BJ (cell line): ENCODE measurements at regions not wholly inside any gene's neighbourhood (a gene's known extent, or its start where the extent isn't known, plus 50 kb on each side); places are given as distances from the start of the nearest gene placed in this dataset.

Experiments used
- CTCF ChIA-PET: fragments of 350-600 bp; formaldehyde crosslinking; extraction: SDS; loops from one replicate; lab custom pipeline; 2021; ENCODE audit warnings: antibody characterized with exemption, inconsistent platforms; lab: Yijun Ruan, JAX
- POLR2A ChIA-PET: fragments of 300-600 bp; sonication (Branson Sonifier 250); formaldehyde crosslinking; extraction: SDS; loops from one replicate; lab custom pipeline; 2021; ENCODE audit warnings: antibody characterized with exemption; lab: Charles Lee
- DNase-seq: peaks from one replicate; pipeline ENCODE4 v3.0.0-alpha.2; 2011; ENCODE audit warnings: low read depth
- H3K27me3 ChIP-seq: 2 replicates; pipeline ENCODE4 v1.6.0; 2011; ENCODE audit warnings: low read length; ENCODE audit not compliant: control insufficient read depth, insufficient read depth
- H3K36me3 ChIP-seq: 2 replicates; pipeline ENCODE4 v1.5.1; 2011; ENCODE audit warnings: low read length; ENCODE audit not compliant: control insufficient read depth, insufficient read depth
- H3K4me3 ChIP-seq: 2 replicates; pipeline ENCODE4 v1.5.1; 2011; ENCODE audit warnings: low read depth, mild to moderate bottlenecking, control low read depth, low read length
- CTCF ChIP-seq: IDR thresholded peaks from 2 replicates; pipeline ENCODE4 v1.5.1; 2011; ENCODE audit warnings: low read depth, mild to moderate bottlenecking, control low read depth, inconsistent platforms, low read length, moderate library complexity; ENCODE audit not compliant: insufficient read depth

DNA sequence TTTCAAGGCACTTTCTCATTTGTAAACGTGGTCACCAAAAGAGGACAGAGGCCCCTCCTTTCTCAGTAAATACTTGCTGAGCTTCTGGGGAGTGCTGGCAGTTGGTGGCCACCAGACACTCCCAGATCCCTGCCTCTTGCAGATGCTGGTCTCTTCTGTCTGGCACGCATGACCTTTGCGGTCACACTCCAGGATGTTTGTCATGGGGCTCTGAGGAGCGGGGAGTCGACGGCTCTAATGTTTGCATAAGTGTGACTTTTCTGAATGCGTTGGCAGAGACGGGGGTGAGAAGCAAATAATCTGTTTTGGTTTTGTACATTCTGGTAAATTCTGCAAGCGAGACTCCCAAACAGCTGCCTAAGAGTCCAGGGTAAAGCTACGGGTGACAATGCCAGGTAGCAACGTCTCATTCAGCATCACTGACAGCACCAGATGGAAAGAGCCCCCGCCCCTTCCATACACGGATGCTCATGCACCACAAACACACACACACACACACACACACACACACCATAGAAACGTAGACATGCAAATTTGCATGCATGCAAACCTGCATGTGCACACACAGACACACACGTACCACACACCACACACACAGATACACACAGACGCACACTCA, 101.1 kb downstream of the YTHDF1 start:
- DNase-seq: no peak

GRCh38 chr20:63114006-63114692, 101.8 kb downstream of the YTHDF1 start:
- CTCF ChIA-PET: interaction anchor here (0.7 to 1.5 kb wide), 2 partner anchors 12 to 69 kb away, joined by 3 to 5 read pairs; no protein-coding TSS in a partner anchor

More for the DNA sequence above, 101.1 kb downstream of the YTHDF1 start:
- POLR2A ChIA-PET: no interaction called here
- CTCF ChIA-PET: interaction anchor here (0.7 to 1.5 kb wide), 2 partner anchors 13 to 68 kb away, joined by 3 to 5 read pairs; no protein-coding TSS in a partner anchor
- Histone ChIP-seq H3K36me3 (no peaks in the 10 kb centered on the region), H3K4me3 (no peak overlapping the region), H3K27me3 (no peaks in the 10 kb centered on the region; the same call in 1 of the 2 replicates)
- no peak for TF ChIP-seq CTCF

DNA sequence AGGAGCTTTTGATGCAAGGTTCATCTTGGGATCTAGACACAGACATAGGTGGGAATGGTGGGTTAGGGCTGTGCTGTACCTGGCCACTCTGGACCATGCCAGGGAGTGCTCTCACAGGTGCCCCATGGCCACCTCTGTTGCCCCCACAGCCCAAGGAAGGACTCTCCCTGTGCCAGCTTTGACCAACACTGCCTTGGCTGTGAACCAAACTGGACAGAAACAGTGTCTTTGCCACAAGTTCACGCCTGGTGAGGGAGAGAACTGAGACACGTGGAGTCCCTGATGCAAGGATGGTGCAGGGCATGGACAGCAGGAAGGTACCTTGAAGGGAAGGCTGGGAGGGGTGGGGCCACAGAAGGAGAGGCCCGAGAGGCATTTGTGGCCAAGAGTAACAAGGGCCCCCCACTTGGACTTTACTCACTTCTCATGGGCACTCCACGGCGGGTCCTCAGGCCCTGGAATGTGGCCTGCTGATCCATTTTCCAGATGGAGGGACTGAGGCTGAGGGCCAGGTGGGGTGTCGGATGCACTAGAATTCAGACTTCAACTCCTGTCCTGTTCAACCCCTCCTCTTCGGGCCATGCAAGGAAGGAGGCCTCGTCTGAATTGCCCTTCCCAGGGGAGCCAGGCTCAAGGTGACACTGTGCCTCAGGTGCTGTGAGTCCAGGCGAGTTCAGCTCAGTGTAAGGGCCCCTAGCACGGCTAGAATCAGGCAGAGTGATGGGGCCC, 103.3 kb downstream of the YTHDF1 start:
- no peaks in the 10 kb centered on the region for H3K36me3 ChIP-seq
- DNase-seq: no peak
- H3K4me3 ChIP-seq: no peak overlapping the region
- no peak for TF ChIP-seq CTCF
- no peaks in the 10 kb centered on the region; the same call in 1 of the 2 replicates for H3K27me3 ChIP-seq
- CTCF ChIA-PET: no interaction called here
- POLR2A ChIA-PET: no interaction called here

More at GRCh38 chr20:63114006-63114692, 101.8 kb downstream of the YTHDF1 start:
- Histone ChIP-seq H3K27me3 (no peaks in the 10 kb centered on the region; the same call in 1 of the 2 replicates), H3K4me3 (no peak overlapping the region), H3K36me3 (no peaks in the 10 kb centered on the region)
- POLR2A ChIA-PET: no interaction called here
- no peak for DNase-seq
- TF ChIP-seq CTCF: no peak

- no peak for DNase-seq
- no peaks in the 10 kb centered on the region for H3K27me3 ChIP-seq
- no peaks in the 10 kb centered on the region for H3K36me3 ChIP-seq
- no peak overlapping the region for H3K4me3 ChIP-seq
- ChIA-PET POLR2A (no interaction called here), CTCF (no interaction called here)
- no peak for TF ChIP-seq CTCF
These were observed 101.5 kb upstream of the BHLHE23 start for GRCh38 chr20:63108247-63108646.
